SKM-1 treated with dmso at 0.1 percent for 144 hours (cell line): ENCODE measurements at regions not wholly inside any gene's neighbourhood (a gene's known extent, or its start where the extent isn't known, plus 50 kb on each side); places are given as distances from the start of the nearest gene placed in this dataset.

ENCODE experiments used
- DNase-seq: peaks from one replicate; lab custom pipeline; 2025; ENCODE audit not compliant: unreplicated experiment; lab: John Stamatoyannopoulos, UW

- DNase-seq: no peak
Observed at GRCh38 chr7:46485481-46486065, 564.5 kb upstream of the IGFBP3 start.

- no peak for DNase-seq
Observed at GRCh38 chr7:46484906-46485305, 563.8 kb upstream of the IGFBP3 start.

- DNase-seq: no peak
Observed at GRCh38 chr7:46480619-46481018, 559.5 kb upstream of the IGFBP3 start.

- DNase-seq: no peak
Observed at GRCh38 chr7:46479680-46480079, 558.6 kb upstream of the IGFBP3 start.

- DNase-seq: no peak
Observed at GRCh38 chr7:46478046-46478445, 557.0 kb upstream of the IGFBP3 start.

GRCh38 chr7:46468753-46469356, 547.8 kb upstream of the IGFBP3 start:
- no peak for DNase-seq

- no peak for DNase-seq
Observed at GRCh38 chr7:46463170-46463569, 542.1 kb upstream of the IGFBP3 start.

GRCh38 chr7:46461334-46461777, 540.3 kb upstream of the IGFBP3 start:
- no peak for DNase-seq

GRCh38 chr7:46459942-46460341, 538.9 kb upstream of the IGFBP3 start:
- DNase-seq: no peak

- DNase-seq: no peak
Observed at GRCh38 chr7:46454816-46455215, 533.7 kb upstream of the IGFBP3 start.

GRCh38 chr7:46452561-46453135, 531.6 kb upstream of the IGFBP3 start:
- no peak for DNase-seq

GRCh38 chr7:46451846-46452245, 530.8 kb upstream of the IGFBP3 start:
- no peak for DNase-seq

GRCh38 chr7:46450886-46451285, 529.8 kb upstream of the IGFBP3 start:
- DNase-seq: no peak

- DNase-seq: no peak
Observed at GRCh38 chr7:46450425-46450824, 529.4 kb upstream of the IGFBP3 start.

GRCh38 chr7:46449743-46450142, 528.7 kb upstream of the IGFBP3 start:
- DNase-seq: no peak

- DNase-seq: no peak
Observed at GRCh38 chr7:46448478-46448877, 527.4 kb upstream of the IGFBP3 start.

GRCh38 chr7:46446151-46446550, 525.1 kb upstream of the IGFBP3 start:
- DNase-seq: no peak

- no peak for DNase-seq
Observed at GRCh38 chr7:46444256-46444655, 523.2 kb upstream of the IGFBP3 start.

GRCh38 chr7:46440186-46440585, 519.1 kb upstream of the IGFBP3 start:
- DNase-seq: no peak

- DNase-seq: no peak
Observed at GRCh38 chr7:46432708-46433107, 511.6 kb upstream of the IGFBP3 start.

- DNase-seq: no peak
Observed at GRCh38 chr7:46428295-46428694, 507.2 kb upstream of the IGFBP3 start.

- DNase-seq: no peak
Observed at GRCh38 chr7:46424934-46425333, 503.9 kb upstream of the IGFBP3 start.
